ENCODE measurements at regions not wholly inside any gene's neighbourhood (a gene's known extent, or its start where the extent isn't known, plus 50 kb on each side); places are given as distances from the start of the nearest gene placed in this dataset.

DNA sequence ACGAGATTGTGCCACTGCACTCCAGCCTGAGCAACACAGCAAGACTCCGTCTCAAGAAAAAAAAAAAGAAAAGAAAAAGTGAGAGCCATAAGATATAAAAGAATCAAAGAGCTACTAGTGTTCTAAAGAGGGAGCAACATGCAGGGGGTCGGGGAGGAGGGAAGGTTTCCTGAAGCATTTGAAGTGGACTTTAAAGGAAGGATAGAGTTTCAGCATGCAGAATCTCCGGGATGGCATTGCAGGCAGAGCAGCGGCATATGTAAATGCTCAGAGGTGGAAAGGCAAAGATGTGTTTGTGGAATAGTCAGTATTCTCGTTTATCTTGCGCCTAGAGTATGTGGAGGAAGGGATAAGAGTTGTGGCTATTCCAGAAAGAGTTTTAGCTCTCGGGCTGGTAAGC is 447.6 kb upstream of the NFE2L3 start:
- TF ChIP-seq, protein P1, sequence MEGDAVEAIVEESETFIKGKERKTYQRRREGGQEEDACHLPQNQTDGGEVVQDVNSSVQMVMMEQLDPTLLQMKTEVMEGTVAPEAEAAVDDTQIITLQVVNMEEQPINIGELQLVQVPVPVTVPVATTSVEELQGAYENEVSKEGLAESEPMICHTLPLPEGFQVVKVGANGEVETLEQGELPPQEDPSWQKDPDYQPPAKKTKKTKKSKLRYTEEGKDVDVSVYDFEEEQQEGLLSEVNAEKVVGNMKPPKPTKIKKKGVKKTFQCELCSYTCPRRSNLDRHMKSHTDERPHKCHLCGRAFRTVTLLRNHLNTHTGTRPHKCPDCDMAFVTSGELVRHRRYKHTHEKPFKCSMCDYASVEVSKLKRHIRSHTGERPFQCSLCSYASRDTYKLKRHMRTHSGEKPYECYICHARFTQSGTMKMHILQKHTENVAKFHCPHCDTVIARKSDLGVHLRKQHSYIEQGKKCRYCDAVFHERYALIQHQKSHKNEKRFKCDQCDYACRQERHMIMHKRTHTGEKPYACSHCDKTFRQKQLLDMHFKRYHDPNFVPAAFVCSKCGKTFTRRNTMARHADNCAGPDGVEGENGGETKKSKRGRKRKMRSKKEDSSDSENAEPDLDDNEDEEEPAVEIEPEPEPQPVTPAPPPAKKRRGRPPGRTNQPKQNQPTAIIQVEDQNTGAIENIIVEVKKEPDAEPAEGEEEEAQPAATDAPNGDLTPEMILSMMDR (IDR thresholded peaks at IDR 0.05): no peak
- intact Hi-C loops (cut with DNase I): no loop called here
- Histone ChIP-seq H3K4me1 (no peaks in the 10 kb centered on the region), H3K36me3 (no peaks in the 10 kb centered on the region), H3K27ac (no peak overlapping the region), H3K27me3 (no peaks in the 10 kb centered on the region), H3K9me3 (no peaks in the 10 kb centered on the region), H3K4me3 (no peak overlapping the region)
- FAIRE-seq (no peak), ATAC-seq (no peak), DNase-seq (no peak)
- WGBS, 2 donors: 74 to 77% methylated on average over 8 of the region's 8 CpGs

DNA sequence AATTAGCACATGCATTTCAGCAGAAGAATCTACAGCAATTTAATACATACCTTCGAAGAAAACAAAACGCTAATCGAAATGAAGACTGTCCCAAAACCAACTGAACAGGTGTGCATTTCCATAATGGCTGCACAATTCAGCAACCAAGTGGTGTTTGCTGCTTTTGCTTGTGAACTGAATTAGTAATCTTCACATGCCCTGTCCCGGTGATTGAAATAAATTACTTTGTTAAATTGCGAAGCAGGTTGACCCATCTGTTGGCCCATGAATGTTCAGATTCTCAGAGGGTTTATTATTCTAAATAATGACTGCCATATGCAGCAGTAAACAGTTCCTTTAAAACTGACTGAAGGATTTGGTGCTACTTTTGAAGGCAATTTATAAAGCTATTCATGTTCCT is 445.2 kb upstream of the NFE2L3 start:
- 88% methylated on average over 5 of the region's 5 CpGs for WGBS, 2 donors
- DNase-seq (no peak), ATAC-seq (no peak), FAIRE-seq (no peak)
- no peaks in the 10 kb centered on the region for H3K36me3 ChIP-seq
- no peak overlapping the region for H3K27ac ChIP-seq
- H3K27me3 ChIP-seq: no peaks in the 10 kb centered on the region
- intact Hi-C loops (cut with DNase I): no loop called here
- no peak overlapping the region for H3K4me3 ChIP-seq
- TF ChIP-seq, protein P1 (IDR thresholded peaks at IDR 0.05): no peak
- no peaks in the 10 kb centered on the region for H3K4me1 ChIP-seq
- H3K9me3 ChIP-seq: no peaks in the 10 kb centered on the region

DNA sequence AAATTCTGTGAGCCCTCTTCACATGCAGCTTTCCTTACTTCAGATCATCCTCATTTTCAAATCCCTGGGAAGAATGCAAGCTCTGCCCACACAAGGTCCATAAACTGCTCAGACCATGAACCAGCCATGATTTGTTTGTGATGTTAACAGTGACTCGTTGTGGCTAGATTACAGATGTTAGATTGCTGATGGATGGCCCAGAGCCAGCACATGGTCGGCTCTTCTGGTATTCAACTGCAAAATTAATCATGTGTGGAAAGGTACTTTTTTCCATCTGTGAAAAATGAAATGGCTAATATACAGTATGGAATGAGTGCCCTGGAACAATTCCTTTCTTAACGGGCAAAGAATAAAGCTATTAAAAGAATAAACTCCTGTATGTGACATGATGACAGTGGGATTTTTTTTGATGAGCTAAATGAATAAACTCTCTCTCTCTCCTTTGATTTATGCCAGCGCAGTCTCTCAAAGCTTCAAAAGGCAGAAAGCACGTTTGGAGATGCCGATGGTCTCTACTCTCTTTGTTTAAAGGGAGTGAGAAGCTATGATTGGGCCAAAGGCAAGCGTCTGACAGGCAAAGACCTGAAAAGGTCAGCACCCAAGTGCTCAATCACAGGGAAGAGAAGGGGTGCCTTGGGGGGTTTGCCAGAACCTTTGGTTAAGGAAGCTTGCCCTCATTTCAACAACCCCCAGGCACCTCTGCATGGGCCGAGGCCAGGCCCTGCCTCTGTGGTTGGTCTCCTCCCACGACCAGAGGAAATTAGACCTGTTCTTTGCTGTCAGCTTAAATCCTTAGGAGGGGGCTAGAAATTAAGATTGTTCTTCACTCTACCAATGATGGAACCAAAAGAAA is 444.0 kb upstream of the NFE2L3 start:
- ATAC-seq (no peak), FAIRE-seq (no peak), DNase-seq (no peak)
- 40% methylated on average over 9 of the region's 9 CpGs for WGBS, 2 donors
- Histone ChIP-seq H3K27ac (no peak overlapping the region), H3K4me1 (no peaks in the 10 kb centered on the region), H3K4me3 (no peak overlapping the region), H3K27me3 (no peaks in the 10 kb centered on the region), H3K9me3 (no peaks in the 10 kb centered on the region), H3K36me3 (no peaks in the 10 kb centered on the region)
- TF ChIP-seq, protein P1 (IDR thresholded peaks at IDR 0.05): no peak
- intact Hi-C loops (cut with DNase I): no loop called here

DNA sequence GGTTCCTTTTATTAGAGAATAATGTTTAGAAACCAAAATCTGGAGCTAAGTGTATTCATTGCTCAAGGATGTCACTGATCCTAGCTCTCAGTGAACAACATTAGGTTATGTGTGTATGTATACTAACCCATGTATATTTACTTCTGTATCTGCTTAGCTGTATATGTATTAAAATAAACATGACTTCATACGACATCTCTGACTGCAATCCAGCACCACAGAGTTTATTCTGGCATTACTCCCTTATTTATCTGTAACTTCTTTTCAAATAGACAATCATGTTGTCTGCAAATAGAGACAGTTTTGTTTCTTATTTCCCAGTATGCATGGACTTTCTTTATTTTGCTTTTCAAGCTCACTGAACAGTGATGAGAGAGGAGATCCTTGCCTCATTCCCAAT is 441.0 kb upstream of the NFE2L3 start:
- DNase-seq (no peak), ATAC-seq (no peak), FAIRE-seq (no peak)
- 58 to 69% methylated on average over 1 of the region's 1 CpG for WGBS, 2 donors
- Histone ChIP-seq H3K4me1 (no peaks in the 10 kb centered on the region), H3K27me3 (no peaks in the 10 kb centered on the region), H3K9me3 (no peaks in the 10 kb centered on the region), H3K27ac (no peak overlapping the region), H3K4me3 (no peak overlapping the region), H3K36me3 (no peaks in the 10 kb centered on the region)
- TF ChIP-seq, protein P1 (IDR thresholded peaks at IDR 0.05): no peak
- intact Hi-C loops (cut with DNase I): no loop called here

DNA sequence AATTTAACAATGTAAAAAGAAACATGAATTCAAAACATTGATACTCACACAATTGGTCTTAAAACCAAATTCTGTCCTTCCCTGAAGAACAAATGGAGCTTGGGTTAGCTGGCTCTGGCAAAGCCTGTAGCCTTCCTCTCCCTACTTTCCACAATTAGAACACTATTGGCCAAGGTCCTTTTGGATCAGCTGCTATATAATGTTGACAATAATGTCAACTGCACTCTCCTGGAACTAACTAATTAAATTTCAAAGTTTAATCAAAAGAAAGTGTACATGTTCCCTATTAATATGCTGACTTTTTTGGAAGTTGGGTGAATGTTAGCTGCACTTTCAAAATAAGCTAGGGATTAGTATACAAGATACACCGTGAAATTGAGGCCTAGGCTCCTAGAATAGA is 440.1 kb upstream of the NFE2L3 start:
- H3K4me1 ChIP-seq: no peaks in the 10 kb centered on the region
- TF ChIP-seq, protein P1 (IDR thresholded peaks at IDR 0.05): no peak

More for the DNA sequence above, 440.1 kb upstream of the NFE2L3 start:
- FAIRE-seq: no peak
- no peak for ATAC-seq
- no peak for DNase-seq
- H3K36me3 ChIP-seq: no peaks in the 10 kb centered on the region
- H3K27ac ChIP-seq: no peak overlapping the region
- intact Hi-C loops (cut with DNase I): no loop called here
- no peaks in the 10 kb centered on the region for H3K27me3 ChIP-seq
- H3K9me3 ChIP-seq: no peaks in the 10 kb centered on the region
- 89 to 90% methylated on average over 1 of the region's 1 CpG for WGBS, 2 donors
- H3K4me3 ChIP-seq: no peak overlapping the region
